C4-2B (cell line): ENCODE measurements at regions not wholly inside any gene's neighbourhood (a gene's known extent, or its start where the extent isn't known, plus 50 kb on each side); places are given as distances from the start of the nearest gene placed in this dataset.

ENCODE experiments used
- H3K27ac ChIP-seq: fragments of 450-650 bp; 2 replicates; pipeline ENCODE4 v1.5.1; 2017
- CTCF ChIP-seq: fragments of 450-650 bp; conservative IDR thresholded peaks from 2 replicates; pipeline ENCODE4 v1.5.1; 2017; ENCODE audit warnings: mild to moderate bottlenecking
- ZFX ChIP-seq: fragments of 450-650 bp; IDR thresholded peaks from 2 replicates; pipeline ENCODE4 v1.6.1; 2017

- TF ChIP-seq CTCF (no peak), ZFX (no peak)
- H3K27ac ChIP-seq: no peak overlapping the region
These were observed 145.0 kb downstream of the SPCS3 start for GRCh38 chr4:176464748-176465147.

GRCh38 chr4:176467001-176467400, 147.2 kb downstream of the SPCS3 start:
- H3K27ac ChIP-seq: no peak overlapping the region
- TF ChIP-seq ZFX (no peak), CTCF (no peak)

GRCh38 chr4:176469546-176469945, 149.8 kb downstream of the SPCS3 start:
- no peak overlapping the region for H3K27ac ChIP-seq
- TF ChIP-seq ZFX (no peak), CTCF (no peak)

- H3K27ac ChIP-seq: no peak overlapping the region
- no peak for TF ChIP-seq ZFX
- no peak for TF ChIP-seq CTCF
These were observed 150.9 kb downstream of the SPCS3 start for GRCh38 chr4:176470671-176471070.

GRCh38 chr4:176475067-176475466, 155.3 kb downstream of the SPCS3 start:
- H3K27ac ChIP-seq: no peak overlapping the region
- TF ChIP-seq CTCF (no peak), ZFX (no peak)

GRCh38 chr4:176478076-176478475, 158.3 kb downstream of the SPCS3 start:
- no peak overlapping the region for H3K27ac ChIP-seq
- no peak for TF ChIP-seq CTCF
- no peak for TF ChIP-seq ZFX

- no peak overlapping the region for H3K27ac ChIP-seq
- TF ChIP-seq CTCF (no peak), ZFX (no peak)
These were observed 160.0 kb downstream of the SPCS3 start for GRCh38 chr4:176479767-176480166.
